Activated B cell treated with CpG ODN at 0.5 μM for 24 hours (primary cell): ENCODE measurements at regions not wholly inside any gene's neighbourhood (a gene's known extent, or its start where the extent isn't known, plus 50 kb on each side); places are given as distances from the start of the nearest gene placed in this dataset.

Experiments used
- ATAC-seq: fragments of 200-7000 bp; cut with Tn5 transposase; one replicate; pipeline ENCODE4 v1.10.0; 2021; ENCODE audit warnings: low read depth, mild to moderate bottlenecking, moderate library complexity
- CTCF ChIA-PET: fragments of 350-600 bp; sonication (Branson Sonifier 250); formaldehyde crosslinking; loops from one replicate; lab custom pipeline; 2021; ENCODE audit warnings: antibody characterized with exemption; lab: Charles Lee
- POLR2A ChIA-PET: fragments of 350-600 bp; sonication (Branson Sonifier 250); formaldehyde crosslinking; loops from one replicate; lab custom pipeline; 2021; ENCODE audit warnings: antibody characterized with exemption; lab: Charles Lee
- DNase-seq: peaks from one replicate; pipeline ENCODE4 v3.0.0; 2022
- H3K27ac Mint-ChIP-seq: one replicate; pipeline ENCODE4 v1.8.0; 2020; ENCODE audit warnings: mixed read lengths
- H3K27me3 Mint-ChIP-seq: one replicate; pipeline ENCODE4 v1.8.0; 2021; ENCODE audit warnings: mixed read lengths
- H3K36me3 Mint-ChIP-seq: one replicate; pipeline ENCODE4 v1.8.0; 2021; ENCODE audit warnings: low read depth, mixed read lengths
- H3K4me1 Mint-ChIP-seq: one replicate; pipeline ENCODE4 v1.8.0; 2021; ENCODE audit warnings: mixed read lengths
- H3K4me3 Mint-ChIP-seq: one replicate; pipeline ENCODE4 v1.8.0; 2020; ENCODE audit warnings: mild to moderate bottlenecking, mixed read lengths
- H3K9me3 Mint-ChIP-seq: one replicate; pipeline ENCODE4 v1.8.0; 2020; ENCODE audit warnings: mixed read lengths
- CTCF ChIP-seq: fragments of 200-600 bp; IDR thresholded peaks from one replicate; pipeline ENCODE4 v1.8.0; 2022; ENCODE audit warnings: antibody characterized with exemption, mild to moderate bottlenecking
- intact Hi-C: fragments of 100-400 bp; cut with micrococcal nuclease; formaldehyde crosslinking; loops from one replicate; pipeline ENCODE4 v1.15.1; 2024

GRCh38 chr12:25054076-25054782, 105.3 kb upstream of the BCAT1 start:
- DNase-seq (no peak), ATAC-seq (no peak)
- CTCF ChIA-PET, result interaction anchor here (0.5 to 3.4 kb wide), 3 partner anchors 56 to 67 kb away, joined by 3 to 20 read pairs (median 16); no protein-coding TSS in a partner anchor
- no peaks in the 10 kb centered on the region for H3K9me3 Mint-ChIP-seq
- intact Hi-C loops, result loop anchor here (5.0 kb wide), 3 partner anchors 257 to 1058 kb away; no protein-coding TSS in a partner anchor
- H3K27me3 Mint-ChIP-seq, result no peaks in the 10 kb centered on the region
- POLR2A ChIA-PET, result interaction anchor here (0.6 to 13.7 kb wide), 8 partner anchors 10 to 1408 kb away, joined by 3 to 486 read pairs (median 44); no protein-coding TSS in a partner anchor
- H3K27ac Mint-ChIP-seq, result peak overlapping the region; percentile 95
- peaks cover 59% of the 10 kb centered on the region for H3K4me1 Mint-ChIP-seq
- peak overlapping the region; percentile 89 for H3K4me3 Mint-ChIP-seq
- H3K36me3 Mint-ChIP-seq, result peaks cover 33% of the 10 kb centered on the region
- no peak for TF ChIP-seq CTCF

- no peaks in the 10 kb centered on the region for H3K27me3 Mint-ChIP-seq
- peak overlapping the region; percentile 95 for H3K4me3 Mint-ChIP-seq
- DNase-seq (no peak), ATAC-seq (peak; percentile 2)
- ChIA-PET CTCF (interaction anchor here (1.1 to 3.4 kb wide), 9 partner anchors 10 to 335 kb away, joined by 3 to 20 read pairs (median 5); no protein-coding TSS in a partner anchor), POLR2A (interaction anchor here (0.7 to 13.7 kb wide), 18 partner anchors 9 to 1063 kb away, joined by 3 to 486 read pairs (median 12); no protein-coding TSS in a partner anchor)
- peaks cover 30% of the 10 kb centered on the region for H3K36me3 Mint-ChIP-seq
- peaks cover 54% of the 10 kb centered on the region for H3K4me1 Mint-ChIP-seq
- intact Hi-C loops, result loop anchor here (1.0 to 5.0 kb wide), 15 partner anchors 8 to 1059 kb away; partner anchors contain the start of genes BCAT1, DNAI7, ETFRF1 and KRAS
- no peak for TF ChIP-seq CTCF
- no peaks in the 10 kb centered on the region for H3K9me3 Mint-ChIP-seq
- peak overlapping the region; percentile 96 for H3K27ac Mint-ChIP-seq
Observed at GRCh38 chr12:25052914-25053211, 104.0 kb upstream of the BCAT1 start.

- Mint-ChIP-seq H3K9me3 (no peaks in the 10 kb centered on the region), H3K36me3 (peaks cover 26% of the 10 kb centered on the region), H3K27ac (peak overlapping the region; percentile 96), H3K27me3 (no peaks in the 10 kb centered on the region), H3K4me1 (peaks cover 48% of the 10 kb centered on the region), H3K4me3 (peak overlapping the region; percentile 95)
- intact Hi-C loops, result loop anchor here (1.0 to 5.0 kb wide), 15 partner anchors 9 to 1060 kb away; partner anchors contain the start of genes BCAT1, DNAI7, ETFRF1 and KRAS
- ChIA-PET CTCF (interaction anchor here (1.0 to 3.4 kb wide), 12 partner anchors 10 to 336 kb away, joined by 3 to 20 read pairs (median 4); no protein-coding TSS in a partner anchor), POLR2A (interaction anchor here (0.6 to 13.7 kb wide), 26 partner anchors 9 to 1063 kb away, joined by 3 to 486 read pairs (median 6); no protein-coding TSS in a partner anchor)
- DNase-seq (peak; percentile 68), ATAC-seq (peak; percentile 87)
- TF ChIP-seq CTCF, result no peak
Observed at GRCh38 chr12:25052196-25052913, 103.5 kb upstream of the BCAT1 start.

GRCh38 chr12:25051656-25052195, 102.8 kb upstream of the BCAT1 start:
- POLR2A ChIA-PET, result interaction anchor here (0.6 to 13.7 kb wide), 21 partner anchors 10 to 323 kb away, joined by 3 to 486 read pairs (median 7); no protein-coding TSS in a partner anchor
- CTCF ChIA-PET, result interaction anchor here (1.0 to 3.4 kb wide), 8 partner anchors 27 to 104 kb away, joined by 3 to 20 read pairs (median 4); no protein-coding TSS in a partner anchor

More at GRCh38 chr12:25051656-25052195, 102.8 kb upstream of the BCAT1 start:
- no peak for TF ChIP-seq CTCF
- no peak for DNase-seq
- Mint-ChIP-seq H3K9me3 (no peaks in the 10 kb centered on the region), H3K4me3 (peak overlapping the region; percentile 95), H3K27me3 (no peaks in the 10 kb centered on the region), H3K4me1 (peaks cover 43% of the 10 kb centered on the region), H3K36me3 (peaks cover 23% of the 10 kb centered on the region), H3K27ac (peak overlapping the region; percentile 96)
- intact Hi-C loops, result loop anchor here (1.0 to 5.0 kb wide), 17 partner anchors 10 to 1061 kb away; partner anchors contain the start of genes BCAT1, DNAI7, ETFRF1 and KRAS
- ATAC-seq, result peak; percentile 47
